ENCODE measurements at regions not wholly inside any gene's neighbourhood (a gene's known extent, or its start where the extent isn't known, plus 50 kb on each side); places are given as distances from the start of the nearest gene placed in this dataset.

DNA sequence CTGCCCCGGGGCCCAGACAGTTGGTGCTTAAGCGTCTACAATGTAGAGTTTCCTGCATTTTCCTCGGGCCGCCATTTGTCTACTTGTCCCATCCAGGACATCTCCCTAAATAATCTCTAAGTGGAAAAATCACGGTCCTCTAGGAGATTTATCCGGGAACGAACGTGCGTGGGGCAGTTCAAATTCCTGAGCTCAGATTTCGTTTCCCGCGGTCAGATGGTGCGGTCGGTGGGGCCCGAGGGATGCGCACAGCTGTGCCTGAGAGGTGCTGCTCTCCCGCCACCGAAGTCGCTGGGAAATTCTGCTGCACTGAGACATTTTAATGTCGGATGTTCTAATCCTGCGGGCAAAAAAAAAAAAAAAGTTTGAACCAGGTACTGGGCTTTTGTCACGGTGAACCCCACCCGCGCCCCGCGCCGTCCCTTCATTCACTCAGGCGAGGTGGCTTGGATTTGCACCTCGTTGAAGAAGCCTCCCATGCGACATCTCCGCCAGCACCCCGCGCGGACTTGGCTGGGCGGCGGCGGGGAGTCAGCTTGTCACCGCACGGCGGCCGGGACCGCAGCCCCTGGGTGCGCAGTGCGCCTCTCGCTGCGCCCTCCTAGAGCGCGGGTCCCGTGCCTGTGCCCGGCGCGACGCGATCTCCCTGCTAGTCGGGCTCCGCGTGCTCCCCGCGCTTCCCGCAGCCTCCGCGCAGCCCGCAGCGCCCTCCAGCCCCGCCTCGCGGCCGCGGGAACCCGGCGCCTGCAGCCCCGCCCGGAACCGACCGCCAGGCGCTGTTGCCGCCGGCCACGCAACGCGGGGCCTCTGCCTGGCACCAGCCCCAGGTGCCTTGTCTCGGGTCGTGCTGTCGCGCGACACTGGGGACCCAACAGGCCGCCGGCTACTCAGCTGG is 191.9 kb upstream of the TCF4 start:
- DNase-seq (ENCODE audit: low read depth): no peak

DNA sequence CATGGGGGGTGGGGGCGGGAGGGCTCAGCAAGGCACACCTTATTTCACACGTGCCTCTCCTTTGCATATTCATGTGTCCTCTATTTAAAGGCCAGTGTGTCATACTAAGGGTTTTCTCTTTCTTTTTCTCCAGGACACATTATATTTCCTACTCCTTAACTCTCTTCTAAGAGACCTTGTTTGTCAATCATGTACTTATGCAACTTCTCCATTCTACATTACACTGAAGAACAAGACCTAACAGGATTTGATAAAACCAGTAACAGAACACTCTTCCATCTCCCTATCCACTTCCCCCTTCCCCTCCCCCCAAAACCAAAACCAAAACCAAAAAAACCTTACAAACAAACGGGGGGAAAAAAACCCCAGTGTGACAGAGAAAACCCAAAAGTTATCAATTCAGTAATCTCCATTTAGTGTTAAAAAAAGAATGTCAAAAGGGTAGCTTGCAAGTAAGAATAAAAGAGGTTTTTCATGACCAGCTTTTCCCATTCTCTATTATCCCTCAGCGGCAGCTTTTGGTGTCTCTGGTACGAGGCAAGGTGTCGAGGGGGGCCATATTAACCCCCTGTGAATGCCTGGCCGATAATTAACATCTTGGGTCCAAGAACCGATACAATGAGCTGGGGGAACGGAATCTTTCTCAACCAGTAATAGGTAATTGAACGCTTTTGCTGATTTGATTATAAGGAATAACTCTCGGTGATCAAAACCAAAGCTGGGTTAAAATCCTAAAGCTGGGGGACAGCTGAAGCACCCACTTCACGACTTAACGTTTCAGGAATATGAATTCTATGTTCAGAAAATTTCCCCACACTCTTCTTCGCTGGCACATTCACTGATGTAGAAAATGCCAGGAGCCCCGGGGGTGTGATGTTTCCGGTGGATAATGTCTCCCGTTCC is 191.0 kb upstream of the TCF4 start:
- no peak for DNase-seq (ENCODE audit: low read depth)

DNA sequence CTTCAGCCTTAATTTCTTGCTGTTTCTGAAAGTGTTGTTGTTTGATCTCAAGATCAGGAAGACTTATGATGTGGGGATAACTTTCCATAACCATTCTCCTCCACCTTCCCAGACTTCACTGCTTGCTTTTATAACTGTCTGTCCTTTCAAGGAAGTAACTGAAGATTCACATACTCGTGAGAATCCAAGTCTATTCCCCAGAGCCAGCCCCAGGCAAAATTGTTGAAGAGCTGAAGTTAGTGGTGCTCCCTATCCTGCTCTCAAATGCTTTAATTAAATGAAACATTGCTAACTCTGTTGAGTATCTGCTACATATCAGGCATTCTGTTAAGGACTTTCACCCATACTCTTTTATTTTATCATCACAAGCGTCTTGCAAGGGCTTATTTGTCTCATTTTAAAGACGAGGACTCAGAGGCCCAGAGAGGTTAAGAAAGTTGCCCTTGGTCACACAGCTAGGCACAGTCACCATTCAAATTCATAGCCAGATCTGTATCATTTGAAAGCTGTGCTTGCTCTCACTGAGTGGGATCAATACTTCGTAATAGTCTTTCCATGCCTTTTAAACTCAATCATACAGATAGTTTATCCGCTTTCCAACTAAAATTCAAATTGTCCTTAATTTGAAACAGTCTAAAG is 189.8 kb upstream of the TCF4 start:
- no peak for DNase-seq (ENCODE audit: low read depth)

- DNase-seq (ENCODE audit: low read depth): no peak
Observed at GRCh38 chr18:55775972-55776371, 188.0 kb upstream of the TCF4 start.

GRCh38 chr18:55774505-55774904 is 186.5 kb upstream of the TCF4 start:
- DNase-seq (ENCODE audit: low read depth): no peak

GRCh38 chr18:55768255-55768654 is 180.3 kb upstream of the TCF4 start:
- no peak for DNase-seq (ENCODE audit: low read depth)

- DNase-seq (ENCODE audit: low read depth): no peak
Observed at GRCh38 chr18:55764386-55764785, 176.4 kb upstream of the TCF4 start.

DNA sequence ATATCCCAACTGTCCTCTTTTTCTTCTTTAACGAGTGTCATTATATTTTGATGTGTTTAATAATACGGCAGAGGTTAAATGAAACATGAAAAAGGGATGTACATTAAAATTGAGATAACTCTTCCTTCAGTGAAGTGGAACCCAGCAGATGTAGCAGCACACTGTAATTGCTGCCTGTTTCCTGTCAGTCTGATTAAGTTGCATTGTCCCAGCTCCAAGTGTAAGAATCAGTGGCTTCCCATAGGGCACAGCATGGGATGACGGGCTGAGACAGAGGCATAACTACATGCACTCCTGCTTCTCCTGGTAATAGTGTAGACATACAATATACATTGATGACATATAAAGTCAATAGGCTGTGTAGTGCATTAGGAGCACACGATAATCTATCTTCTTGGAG is 175.8 kb upstream of the TCF4 start:
- no peak for DNase-seq (ENCODE audit: low read depth)

GRCh38 chr18:55763298-55763697 is 175.3 kb upstream of the TCF4 start:
- DNase-seq (ENCODE audit: low read depth): no peak

DNA sequence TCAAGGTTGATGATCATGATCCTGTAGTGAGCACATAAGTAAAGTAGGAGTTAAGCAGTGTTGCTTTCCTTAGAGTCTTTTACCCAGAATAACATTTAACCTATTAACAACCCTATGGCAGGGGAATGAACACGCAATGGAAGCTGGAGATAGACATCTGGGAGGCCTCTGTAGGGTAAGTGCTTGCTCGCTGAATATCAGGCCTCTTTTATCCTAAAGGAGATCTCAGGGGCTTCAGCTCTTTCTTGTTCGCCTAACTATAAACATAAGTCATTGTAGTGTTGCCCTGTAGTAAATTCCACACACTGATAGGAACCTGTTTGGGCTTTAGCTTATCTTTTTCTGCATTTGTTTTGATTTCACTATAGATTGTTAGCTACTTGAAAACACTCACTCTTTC is 174.4 kb upstream of the TCF4 start:
- DNase-seq (ENCODE audit: low read depth): no peak

DNA sequence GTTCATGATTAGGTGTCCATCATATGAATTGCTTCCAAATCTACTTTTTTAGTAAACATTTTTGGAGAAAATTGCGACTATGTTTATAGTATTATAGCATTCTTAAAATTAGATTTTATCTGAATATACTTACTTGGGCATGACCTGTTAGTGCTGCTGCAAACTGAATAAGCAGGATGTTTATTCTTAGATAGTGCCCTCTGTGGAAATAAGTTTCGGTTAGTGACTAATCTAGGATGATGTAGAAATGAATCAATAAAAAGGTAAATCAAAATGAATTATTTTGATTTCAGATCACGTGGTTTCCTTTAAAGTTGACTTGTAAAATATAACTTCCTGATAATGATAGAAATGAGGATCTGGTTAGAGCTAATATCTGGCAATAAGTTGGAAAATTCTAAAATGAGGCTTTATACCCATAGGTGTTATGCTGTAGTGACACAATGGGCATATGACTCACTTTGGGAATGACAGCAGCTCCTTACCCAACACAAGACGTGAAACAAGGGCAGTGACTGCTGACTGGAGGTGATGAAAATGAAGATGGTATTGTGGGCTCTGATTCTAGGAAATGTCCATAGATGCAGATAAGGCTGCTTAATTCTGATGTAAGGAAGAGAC is 165.8 kb upstream of the TCF4 start:
- no peak for DNase-seq (ENCODE audit: low read depth)

DNA sequence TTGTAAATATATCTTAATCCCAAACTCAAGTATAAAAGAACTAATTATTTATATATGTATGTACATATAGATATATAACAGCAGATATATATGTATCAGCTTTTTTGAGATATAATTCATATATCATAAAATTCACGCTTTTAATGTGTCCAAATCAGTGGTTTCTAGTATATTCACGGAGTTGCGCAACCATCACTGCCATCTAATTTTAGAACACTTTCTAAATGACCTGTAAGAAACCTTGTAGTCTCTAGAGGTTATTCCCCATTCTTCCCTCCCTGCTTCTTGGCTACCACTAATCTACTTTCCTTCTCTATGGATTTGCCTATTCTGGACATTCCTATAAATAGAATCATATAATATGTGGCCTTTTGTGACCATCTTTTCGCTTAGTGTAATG is 163.5 kb upstream of the TCF4 start:
- no peak for DNase-seq (ENCODE audit: low read depth)

DNA sequence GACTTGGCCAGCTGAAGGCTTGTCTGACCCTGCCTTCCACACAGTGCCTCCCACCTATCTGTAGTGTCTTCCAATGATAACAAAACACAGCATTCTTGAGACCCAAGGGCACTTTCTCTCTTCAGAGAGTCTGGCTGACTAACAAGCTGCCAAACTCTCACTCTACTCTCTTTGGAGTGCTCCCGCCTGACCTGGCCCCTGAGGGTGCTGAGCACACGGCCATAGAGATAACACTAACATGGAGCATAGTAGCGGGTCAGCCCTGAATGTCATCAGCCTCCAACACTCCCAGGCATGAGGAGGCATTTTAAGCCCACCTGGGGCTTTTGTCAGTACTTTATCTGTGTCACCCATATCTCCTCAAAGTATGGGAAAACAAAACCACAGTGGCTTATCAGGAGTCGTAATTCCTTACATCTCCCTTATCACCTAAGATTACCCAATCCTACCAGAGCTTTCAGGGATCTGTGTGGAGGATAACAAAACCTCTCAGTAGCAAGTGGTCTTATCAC is 160.3 kb upstream of the TCF4 start:
- peak; percentile 64 for DNase-seq (ENCODE audit: low read depth)

GRCh38 chr18:55744206-55744605 is 156.2 kb upstream of the TCF4 start:
- DNase-seq (ENCODE audit: low read depth): no peak

DNA sequence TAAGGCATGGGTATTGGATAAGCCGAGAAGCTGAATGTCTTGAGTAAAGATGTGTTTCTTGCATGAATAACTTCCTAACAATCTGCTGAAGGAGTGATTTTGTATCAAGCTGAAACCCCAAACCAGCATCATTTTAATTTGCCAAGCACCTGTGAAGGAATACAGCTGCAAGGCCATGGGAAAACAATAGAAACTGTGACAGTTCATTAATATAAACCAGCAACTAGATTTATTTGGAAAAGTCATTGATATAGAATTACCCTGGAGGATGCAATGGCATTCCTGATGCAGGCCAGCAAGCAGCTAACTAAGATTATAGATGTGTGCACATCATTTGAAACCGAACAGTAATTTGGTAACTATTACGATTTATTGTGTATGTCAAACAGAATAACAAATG is 155.7 kb upstream of the TCF4 start:
- no peak for DNase-seq (ENCODE audit: low read depth)

DNA sequence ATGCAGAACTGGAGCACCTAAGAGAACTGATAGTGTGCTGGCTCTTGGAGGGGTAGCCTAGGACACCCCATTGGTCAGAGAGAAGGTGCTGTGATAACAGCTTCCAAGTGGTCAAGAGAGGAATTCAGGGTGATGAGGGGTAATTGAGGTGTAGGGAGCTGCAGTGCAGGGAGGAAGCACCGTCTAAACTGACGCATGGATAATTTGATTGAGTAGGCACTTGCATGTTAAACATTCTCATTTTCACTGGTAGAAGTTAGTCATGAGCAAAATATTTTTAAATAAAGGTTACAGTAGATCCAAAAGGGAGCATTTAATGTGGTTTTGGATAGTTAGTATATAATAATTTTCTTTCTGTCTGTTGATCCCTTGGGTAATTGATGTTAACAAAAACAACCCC is 155.1 kb upstream of the TCF4 start:
- DNase-seq (ENCODE audit: low read depth): no peak

DNA sequence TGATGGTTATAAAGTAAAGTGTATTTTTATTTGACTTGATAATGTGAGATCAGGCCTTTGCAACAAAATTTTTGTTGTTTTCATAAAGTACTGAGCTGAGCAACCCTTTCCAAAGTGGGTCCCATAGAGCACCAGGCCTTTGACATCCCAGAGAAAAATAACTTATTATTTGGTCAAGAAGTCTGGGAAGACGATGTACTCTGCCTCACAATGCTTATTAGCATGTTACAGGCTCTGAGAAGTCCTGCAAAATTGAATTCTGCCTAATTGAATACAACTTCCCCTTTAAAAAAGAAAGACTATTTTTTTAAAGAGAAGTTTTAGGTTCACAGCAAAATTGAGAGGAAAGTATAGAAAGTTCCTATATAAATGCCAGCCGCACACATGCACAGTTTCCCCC is 151.5 kb upstream of the TCF4 start:
- DNase-seq (ENCODE audit: low read depth): no peak

- DNase-seq (ENCODE audit: low read depth): no peak
Observed at GRCh38 chr18:55738483-55739114, 150.6 kb upstream of the TCF4 start.

GRCh38 chr18:55737781-55738468 is 149.9 kb upstream of the TCF4 start:
- DNase-seq (ENCODE audit: low read depth): no peak

GRCh38 chr18:55737266-55737665 is 149.3 kb upstream of the TCF4 start:
- no peak for DNase-seq (ENCODE audit: low read depth)

GRCh38 chr18:55735969-55736368 is 148.0 kb upstream of the TCF4 start:
- DNase-seq (ENCODE audit: low read depth): no peak

Data from CMK (cell line).